Mucosa of descending colon (tissue), 3 donors: ENCODE measurements at regions not wholly inside any gene's neighbourhood (a gene's known extent, or its start where the extent isn't known, plus 50 kb on each side); places are given as distances from the start of the nearest gene placed in this dataset.

Experiments used
- ATAC-seq: fragments of 200-7000 bp; cut with Tn5 transposase; one replicate; pipeline ENCODE4 v1.9.1; 2020; ENCODE audit warnings: mild to moderate bottlenecking, moderate library complexity
- DNase-seq, 3 donors: peaks; one replicate each; pipeline ENCODE4 v3.0.0-alpha.2; 2020
- H3K36me3 ChIP-seq: fragments of 200-600 bp; one replicate; pipeline ENCODE4 v1.8.0; 2021; ENCODE audit warnings: low read depth, mild to moderate bottlenecking
- H3K4me1 ChIP-seq: fragments of 200-600 bp; one replicate; pipeline ENCODE4 v1.8.0; 2021; ENCODE audit warnings: low read depth, mild to moderate bottlenecking
- H3K4me3 ChIP-seq: fragments of 200-600 bp; one replicate; pipeline ENCODE4 v1.8.0; 2021; ENCODE audit warnings: mild to moderate bottlenecking
- H3K9me3 ChIP-seq: fragments of 200-600 bp; one replicate; pipeline ENCODE4 v1.8.0; 2021; ENCODE audit warnings: mild to moderate bottlenecking
- CTCF ChIP-seq: fragments of 200-600 bp; IDR thresholded peaks from one replicate; pipeline ENCODE4 v1.8.0; 2022; ENCODE audit warnings: antibody characterized with exemption, mild to moderate bottlenecking
- intact Hi-C, 2 donors: fragments of 100-400 bp; cut with DNase I in 1 of 2; cut with micrococcal nuclease in 1 of 2; formaldehyde crosslinking; loops; one replicate each; pipeline versions ENCODE4 v1.11.0 to v1.11.1; 2022; cut with DNase I, micrococcal nuclease
- donor health status: DM: no; HTN: no; CAD: no; lungs with moderate emphysema.
- donor health status: DM: no; HTN: no; CAD: no.
- donor health status: DM: no; HTN: yes; CAD: no.

DNA sequence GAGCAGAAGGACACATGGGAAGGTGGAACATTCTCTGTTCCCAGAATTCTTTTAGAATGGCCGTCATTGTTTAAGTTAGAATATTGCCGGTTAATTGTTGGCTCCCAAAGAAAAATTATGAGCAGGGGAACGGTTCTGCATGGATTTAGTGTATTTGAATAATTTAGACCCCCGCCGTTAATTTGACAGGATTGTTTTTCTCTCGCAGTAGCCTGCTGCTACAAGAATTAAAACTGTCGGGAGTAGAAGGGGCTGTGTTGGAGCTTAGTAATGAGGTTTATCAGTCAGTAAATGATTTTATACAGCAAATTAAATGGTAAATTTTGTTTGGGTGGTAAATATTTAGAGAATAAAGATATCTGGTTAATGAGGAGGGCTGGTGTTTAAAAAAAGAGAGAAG lies 431.2 kb upstream of the DYNLRB2 start:
- no peak for ATAC-seq
- Histone ChIP-seq H3K36me3 (no peaks in the 10 kb centered on the region), H3K4me1 (no peaks in the 10 kb centered on the region), H3K4me3 (no peak overlapping the region), H3K9me3 (no peaks in the 10 kb centered on the region)
- TF ChIP-seq CTCF: no peak
- DNase-seq: no peak
- intact Hi-C loops: no loop called here

DNA sequence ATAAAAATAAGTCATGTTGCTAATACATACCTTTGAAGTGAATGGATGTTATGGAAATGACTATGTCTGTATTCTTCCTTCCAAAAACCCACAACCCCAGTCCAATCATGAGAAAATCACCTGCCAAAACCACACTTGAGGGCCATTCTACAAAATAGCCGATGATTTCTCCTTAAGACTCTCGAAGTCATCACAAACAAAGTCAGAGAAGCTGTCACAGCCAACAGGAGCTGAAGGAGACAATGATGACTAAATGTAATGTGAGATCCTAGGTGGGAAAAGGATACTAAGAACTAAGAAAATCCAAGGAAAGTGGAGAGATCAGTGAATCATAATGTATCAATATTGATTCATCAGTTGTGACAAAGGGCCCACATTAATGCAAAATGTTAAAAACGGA lies 432.9 kb upstream of the DYNLRB2 start:
- DNase-seq (no peak), ATAC-seq (no peak)
- Histone ChIP-seq H3K4me1 (no peaks in the 10 kb centered on the region), H3K36me3 (no peaks in the 10 kb centered on the region), H3K4me3 (no peak overlapping the region), H3K9me3 (no peaks in the 10 kb centered on the region)
- intact Hi-C loops: no loop called here
- TF ChIP-seq CTCF: no peak

GRCh38 chr16:80105751-80106150 lies 435.0 kb upstream of the DYNLRB2 start:
- no peak for TF ChIP-seq CTCF
- no peaks in the 10 kb centered on the region for H3K4me1 ChIP-seq
- H3K9me3 ChIP-seq: no peaks in the 10 kb centered on the region
- H3K4me3 ChIP-seq: no peak overlapping the region
- no peaks in the 10 kb centered on the region for H3K36me3 ChIP-seq
- intact Hi-C loops: no loop called here
- ATAC-seq: no peak
- no peak for DNase-seq

DNA sequence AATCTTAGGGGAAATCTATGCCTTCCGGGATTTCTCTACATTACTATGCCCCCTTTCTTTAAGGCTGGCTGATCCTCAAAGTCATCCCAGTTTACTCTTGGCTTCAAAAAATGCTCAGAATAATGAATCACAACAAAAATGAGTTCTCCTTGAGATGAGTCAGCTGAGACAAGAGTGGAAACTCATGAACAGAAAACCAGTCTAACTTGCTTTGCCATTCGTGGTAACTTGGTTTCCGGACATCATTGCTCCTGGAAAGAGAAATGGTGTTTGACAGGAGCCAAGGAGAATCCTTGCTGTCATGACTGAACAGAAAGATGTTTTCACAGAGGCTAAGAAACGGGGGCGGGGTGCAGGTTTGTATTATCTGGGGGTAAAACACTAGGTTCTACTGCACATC lies 435.6 kb upstream of the DYNLRB2 start:
- TF ChIP-seq CTCF: no peak
- Histone ChIP-seq H3K4me3 (no peak overlapping the region), H3K9me3 (no peaks in the 10 kb centered on the region), H3K4me1 (no peaks in the 10 kb centered on the region), H3K36me3 (no peaks in the 10 kb centered on the region)
- ATAC-seq (no peak), DNase-seq (no peak)
- intact Hi-C loops: no loop called here

GRCh38 chr16:80104401-80104800 lies 436.4 kb upstream of the DYNLRB2 start:
- Histone ChIP-seq H3K4me1 (no peaks in the 10 kb centered on the region), H3K36me3 (no peaks in the 10 kb centered on the region), H3K9me3 (no peaks in the 10 kb centered on the region), H3K4me3 (no peak overlapping the region)
- no peak for DNase-seq
- intact Hi-C loops: no loop called here
- no peak for TF ChIP-seq CTCF
- no peak for ATAC-seq

DNA sequence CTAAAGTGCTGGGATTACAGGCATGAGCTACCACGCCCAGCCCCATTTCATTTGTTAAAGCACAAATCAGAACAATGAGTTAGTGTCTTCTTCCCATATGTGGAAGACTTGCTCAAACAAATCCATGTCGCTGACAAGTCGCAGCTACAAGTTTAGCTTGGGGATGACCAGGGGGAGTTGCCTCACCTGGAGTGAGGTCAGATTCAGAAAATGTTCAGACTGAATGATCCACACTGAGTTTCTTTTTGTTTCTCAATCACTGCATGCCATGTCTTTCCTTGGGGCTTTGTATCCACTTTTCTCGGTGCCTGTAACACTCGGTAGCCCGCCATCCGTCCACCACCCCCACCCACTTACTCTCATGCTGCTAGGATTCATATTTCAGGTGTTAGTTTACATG lies 437.3 kb upstream of the DYNLRB2 start:
- Histone ChIP-seq H3K36me3 (no peaks in the 10 kb centered on the region), H3K9me3 (no peaks in the 10 kb centered on the region), H3K4me3 (no peak overlapping the region), H3K4me1 (no peaks in the 10 kb centered on the region)
- intact Hi-C loops: no loop called here
- no peak for DNase-seq
- TF ChIP-seq CTCF: no peak
- no peak for ATAC-seq
